K562 (cell line): ENCODE measurements at regions not wholly inside any gene's neighbourhood (a gene's known extent, or its start where the extent isn't known, plus 50 kb on each side); places are given as distances from the start of the nearest gene placed in this dataset.

Source experiments
- ATAC-seq: fragments of 200-7000 bp; cut with Tn5 transposase; 3 replicates; pipeline ENCODE4 v1.9.1; 2020; ENCODE audit warnings: moderate library complexity
- BruUV-seq: library from RNA; stranded (reverse); fragments of 400-500 nt; replicated peaks from 2 replicates; lab custom pipeline; 2021; lab: Mats Ljungman, UMichigan
- CTCF ChIA-PET: fragments of 300-600 bp; formaldehyde crosslinking; extraction: SDS; loops from one replicate; lab custom pipeline; 2021; ENCODE audit warnings: low intra/inter-chr PET ratio; lab: Yijun Ruan, JAX
- POLR2A ChIA-PET: fragments of 300-600, 350-650 bp; sonication (Branson Sonifier 250); formaldehyde crosslinking; extraction: SDS; loops from one replicate; lab custom pipeline; 2021; ENCODE audit warnings: antibody characterized with exemption, inconsistent platforms; lab: Yijun Ruan, JAX
- DNase-seq, 4 experiments: peaks; one replicate each; pipeline versions ENCODE4 v3.0.0 to v3.0.0-alpha.2; 2011 to 2018; ENCODE audit warnings: low spot score in 3 of 4, mixed read lengths in 3 of 4; ENCODE audit errors: extremely low read depth in 1 of 4
- FAIRE-seq: peaks from 2 replicates; lab custom pipeline; 2011; peaks lifted over from hg19 to GRCh38; lab: Jason Lieb, UNC
- H2AFZ ChIP-seq: 2 replicates; pipeline ENCODE4 v1.6.0; 2011; ENCODE audit warnings: low read depth, low read length, control low read depth, inconsistent platforms
- H3K27ac ChIP-seq: fragments of 200-600 bp; 3 replicates; pipeline ENCODE4 v1.8.0; 2011; ENCODE audit warnings: low read depth, mild to moderate bottlenecking, control low read depth, inconsistent platforms, low read length, moderate library complexity, mixed read lengths; ENCODE audit errors: extremely low read depth
- H3K27me3 ChIP-seq, 2 experiments: fragments of 300-600 bp in 1 of 2; 2 replicates in 1 of 2; 3 replicates in 1 of 2; pipeline versions ENCODE4 v1.6.0 to v1.8.0; 2011; ENCODE audit warnings: inconsistent platforms in 2 of 2, low read length in 2 of 2, mild to moderate bottlenecking in 1 of 2, mixed read lengths in 1 of 2, moderate library complexity in 1 of 2; ENCODE audit not compliant: control insufficient read depth in 2 of 2, insufficient read depth in 2 of 2
- H3K36me3 ChIP-seq: fragments of 300-600 bp; 3 replicates; pipeline ENCODE4 v1.8.0; 2011; ENCODE audit warnings: mild to moderate bottlenecking, low read length, inconsistent platforms; ENCODE audit not compliant: control insufficient read depth, insufficient read depth
- H3K4me1 ChIP-seq, 2 experiments: fragments of 200-600 bp in 1 of 2; replicated peaks in 1 of 2; 2 replicates in 1 of 2; 3 replicates in 1 of 2; pipeline versions ENCODE4 v1.5.1 to v1.8.0; 2011; ENCODE audit warnings: inconsistent platforms in 2 of 2, low read length in 2 of 2, mild to moderate bottlenecking in 1 of 2, mixed read lengths in 1 of 2, moderate library complexity in 1 of 2; ENCODE audit not compliant: control insufficient read depth in 2 of 2, insufficient read depth in 2 of 2
- H3K4me2 ChIP-seq: 2 replicates; pipeline ENCODE4 v1.6.1; 2011; ENCODE audit warnings: low read length, control low read depth, inconsistent platforms, mixed read lengths; ENCODE audit not compliant: insufficient read depth
- H3K4me3 ChIP-seq: fragments of 200-600 bp; sonication (generic), shearing (Covaris generic); 2 replicates; pipeline ENCODE4 v1.5.1; 2016; ENCODE audit warnings: control low read depth, inconsistent platforms
- H3K79me2 ChIP-seq: fragments of 200-600 bp; 3 replicates; pipeline ENCODE4 v1.8.0; 2011; ENCODE audit warnings: low read length, inconsistent platforms; ENCODE audit not compliant: control insufficient read depth, insufficient read depth
- H3K9ac ChIP-seq, 2 experiments: 2 replicates each; pipeline versions ENCODE4 v1.6.0 to v1.6.1; 2011; ENCODE audit warnings: low read depth in 2 of 2, low read length in 2 of 2, control low read depth in 1 of 2, inconsistent platforms in 1 of 2, mild to moderate bottlenecking in 1 of 2, mixed read lengths in 1 of 2; ENCODE audit not compliant: insufficient read depth in 1 of 2
- H3K9me1 ChIP-seq: one replicate; pipeline ENCODE4 v1.6.0; 2011; ENCODE audit warnings: inconsistent platforms, mild to moderate bottlenecking, low read length, moderate library complexity; ENCODE audit not compliant: control insufficient read depth, insufficient read depth
- H3K9me3 ChIP-seq: replicated peaks from 2 replicates; pipeline ENCODE4 v1.5.1; 2011; ENCODE audit warnings: low read depth, low read length, inconsistent platforms; ENCODE audit not compliant: control insufficient read depth, insufficient read depth
- H4K20me1 ChIP-seq: replicated peaks from 2 replicates; pipeline ENCODE4 v1.6.1; 2011; ENCODE audit warnings: low read length, inconsistent platforms, mixed read lengths; ENCODE audit not compliant: control insufficient read depth, insufficient read depth
- EZH2 ChIP-seq: IDR thresholded peaks from 2 replicates; pipeline ENCODE4 v1.6.1; 2012; ENCODE audit warnings: low read depth, mild to moderate bottlenecking, inconsistent platforms, low read length, borderline replicate concordance
- ZNF184 ChIP-seq: sonication (generic); formaldehyde crosslinking; IDR thresholded peaks from 2 replicates; pipeline ENCODE4 v1.5.0; 2020; ENCODE audit warnings: missing genetic modification reagents
- ZNF830 ChIP-seq: fragments of 250-450 bp; sonication (Bioruptor Pico); IDR thresholded peaks from 2 replicates; pipeline ENCODE4 v1.5.0; 2021; ENCODE audit warnings: mild to moderate bottlenecking
- WGBS: fragments of 100-300 bp; shearing (Covaris generic); methylation state at CpG from one replicate; pipeline ENCODE4 v1.1.6; 2016; ENCODE audit warnings: low coverage, mixed read lengths; ENCODE audit not compliant: insufficient coverage; ENCODE audit errors: missing lambda C conversion rate; 5-methylcytosine and 5-hydroxymethylcytosine counted together
- in situ Hi-C: fragments of 300-500 bp; cut with MboI; formaldehyde crosslinking; loops from 4 replicates; pipeline ENCODE4 v1.15.0; 2018; ENCODE audit warnings: inconsistent platforms, mixed read lengths
- intact Hi-C: fragments of 100-400 bp; cut with micrococcal nuclease; formaldehyde crosslinking; loops from 2 replicates; pipeline ENCODE4 v1.14.2; 2022

DNA sequence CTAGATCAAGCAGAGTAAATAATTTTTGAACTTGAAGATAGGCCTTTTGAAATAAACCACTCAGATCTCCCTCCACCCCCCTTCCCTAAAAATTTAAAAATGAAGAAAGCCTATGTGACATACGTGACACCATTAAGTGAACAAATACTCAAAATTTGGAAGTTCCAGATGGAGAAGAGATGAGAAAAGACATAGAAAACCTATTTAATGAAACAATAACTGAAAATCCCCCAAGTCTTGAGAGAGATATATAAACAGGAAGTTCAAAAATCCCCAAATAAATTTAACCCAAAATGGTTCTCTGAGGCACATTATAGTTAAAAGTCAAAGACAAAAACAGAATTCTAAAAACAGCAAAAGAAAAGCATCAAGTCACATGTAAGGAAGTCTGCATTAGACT lies 428.6 kb downstream of the PSAT1 start:
- Histone ChIP-seq H3K36me3 (no peaks in the 10 kb centered on the region), H3K4me3 (no peak overlapping the region), H4K20me1 (no peaks in the 10 kb centered on the region), H3K4me2 (no peak overlapping the region), H3K9ac (no peak overlapping the region), H3K4me1 (no peaks in the 10 kb centered on the region), H3K27me3 (no peaks in the 10 kb centered on the region), H3K9me1 (no peaks in the 10 kb centered on the region), H2AFZ (no peak overlapping the region), H3K27ac (no peak overlapping the region), H3K79me2 (no peaks in the 10 kb centered on the region), H3K9me3 (no peaks in the 10 kb centered on the region)
- no TSS peak for BruUV-seq
- intact Hi-C loops, result no loop called here
- in situ Hi-C loops, result no loop called here
- no CpG with 5 or more reads among the region's 1 CpG for WGBS
- DNase-seq, result no peak
- no peak for TF ChIP-seq ZNF184 (CRISPR knock-in tag)
- no peak for TF ChIP-seq ZNF830
- ChIA-PET CTCF (interaction anchor here (0.7 kb wide), 1 partner anchor 977 kb away, joined by 3 read pairs; no protein-coding TSS in a partner anchor), POLR2A (no interaction called here)
- no peak for ATAC-seq
- no peak for FAIRE-seq

DNA sequence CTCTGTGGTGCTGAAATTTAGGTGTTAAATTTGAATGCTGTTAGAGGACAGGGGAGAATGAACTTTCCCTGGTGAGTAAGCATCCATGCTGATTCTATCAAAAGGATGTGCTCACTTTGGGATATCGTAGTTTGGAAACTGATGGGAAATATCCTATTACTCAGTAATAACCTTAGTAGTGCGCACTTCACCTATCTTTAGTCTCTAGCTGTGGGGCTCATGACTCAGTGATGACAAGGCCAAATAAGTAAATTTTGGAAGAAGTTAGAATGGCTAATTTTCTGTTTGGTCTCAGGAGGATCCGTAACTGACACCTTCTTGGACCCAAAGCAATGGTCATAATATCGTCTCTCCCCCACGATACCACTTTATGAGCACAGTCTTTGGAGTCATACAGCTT lies 448.4 kb downstream of the PSAT1 start:
- CTCF ChIA-PET, result no interaction called here
- Histone ChIP-seq H3K9me3 (no peaks in the 10 kb centered on the region), H3K4me2 (no peak overlapping the region), H2AFZ (no peak overlapping the region), H3K9me1 (no peaks in the 10 kb centered on the region), H3K9ac (no peak overlapping the region)
- no peak for TF ChIP-seq EZH2
- TF ChIP-seq, all 486 proteins: peak for 0
- H3K4me1 ChIP-seq, result no peaks in the 10 kb centered on the region
- ATAC-seq (no peak), FAIRE-seq (no peak), DNase-seq (no peak)
- POLR2A ChIA-PET, result no interaction called here
- no peaks in the 10 kb centered on the region for H3K27me3 ChIP-seq
- no peaks in the 10 kb centered on the region for H3K36me3 ChIP-seq
- WGBS, result 0% methylated on average over 4 of the region's 5 CpGs
- no peaks in the 10 kb centered on the region for H4K20me1 ChIP-seq
- in situ Hi-C loops, result no loop called here
- no peak overlapping the region for H3K4me3 ChIP-seq
- H3K27ac ChIP-seq, result no peak overlapping the region
- BruUV-seq, result no TSS peak
- intact Hi-C loops, result no loop called here
- H3K79me2 ChIP-seq, result no peaks in the 10 kb centered on the region
